Endothelial cell (in vitro differentiated cells): ENCODE measurements at regions not wholly inside any gene's neighbourhood (a gene's known extent, or its start where the extent isn't known, plus 50 kb on each side); places are given as distances from the start of the nearest gene placed in this dataset.
"Not testable (repeated sequence)": the region's sequence is repeated elsewhere in the genome, so short reads cannot be mapped to it uniquely, and the experiment has no call there.

Experiments used
- DNase-seq: peaks from one replicate; pipeline ENCODE4 v3.0.0; 2021; ENCODE audit warnings: low spot score
- H3K27ac Mint-ChIP-seq: one replicate; pipeline ENCODE4 v1.8.0; 2021; ENCODE audit warnings: mixed read lengths, inconsistent platforms; ENCODE audit not compliant: unreplicated experiment
- H3K27me3 Mint-ChIP-seq: one replicate; pipeline ENCODE4 v1.8.0; 2021; ENCODE audit warnings: mild to moderate bottlenecking, moderate library complexity, mixed read lengths, inconsistent platforms; ENCODE audit not compliant: unreplicated experiment
- H3K36me3 Mint-ChIP-seq: one replicate; pipeline ENCODE4 v1.8.0; 2021; ENCODE audit warnings: mild to moderate bottlenecking, low read depth, mixed read lengths, inconsistent platforms; ENCODE audit not compliant: unreplicated experiment
- H3K4me1 Mint-ChIP-seq: one replicate; pipeline ENCODE4 v1.8.0; 2021; ENCODE audit warnings: mild to moderate bottlenecking, mixed read lengths, inconsistent platforms; ENCODE audit not compliant: unreplicated experiment
- H3K4me3 Mint-ChIP-seq: one replicate; pipeline ENCODE4 v1.8.0; 2021; ENCODE audit warnings: mild to moderate bottlenecking, mixed read lengths, inconsistent platforms; ENCODE audit not compliant: unreplicated experiment
- H3K9me3 Mint-ChIP-seq: one replicate; pipeline ENCODE4 v1.8.0; 2021; ENCODE audit warnings: mixed read lengths, inconsistent platforms; ENCODE audit not compliant: unreplicated experiment
- TF ChIP-seq, protein P1 (sequence below): fragments of 200-600 bp; sonication (generic); IDR thresholded peaks from one replicate; pipeline ENCODE4 v1.5.0; 2021; ENCODE audit warnings: antibody characterized with exemption; ENCODE audit not compliant: unreplicated experiment

DNA sequence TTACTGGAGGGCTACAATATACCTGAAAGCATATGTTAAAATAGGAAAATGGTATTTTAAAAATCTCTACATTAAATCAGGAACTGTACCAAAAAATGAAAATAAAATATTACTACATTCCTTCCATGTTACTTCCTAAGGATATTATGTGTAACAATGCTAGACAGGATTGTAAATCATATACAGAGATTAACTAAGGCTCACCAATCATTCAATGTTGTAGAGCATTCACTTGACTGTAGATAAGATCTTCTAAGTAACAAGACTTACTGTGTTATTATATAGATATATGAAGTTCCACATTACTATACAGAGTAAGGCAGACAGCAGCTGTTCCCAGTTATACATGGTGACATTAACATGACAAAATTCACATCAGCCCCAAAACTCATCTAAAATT is 1919.1 kb upstream of the CDH9 start:
- Mint-ChIP-seq H3K9me3 (no peaks in the 10 kb centered on the region), H3K4me3 (no peak overlapping the region), H3K27ac (no peak overlapping the region), H3K4me1 (no peaks in the 10 kb centered on the region), H3K27me3 (no peaks in the 10 kb centered on the region), H3K36me3 (no peaks in the 10 kb centered on the region)
- no peak for DNase-seq
- TF ChIP-seq, protein P1, sequence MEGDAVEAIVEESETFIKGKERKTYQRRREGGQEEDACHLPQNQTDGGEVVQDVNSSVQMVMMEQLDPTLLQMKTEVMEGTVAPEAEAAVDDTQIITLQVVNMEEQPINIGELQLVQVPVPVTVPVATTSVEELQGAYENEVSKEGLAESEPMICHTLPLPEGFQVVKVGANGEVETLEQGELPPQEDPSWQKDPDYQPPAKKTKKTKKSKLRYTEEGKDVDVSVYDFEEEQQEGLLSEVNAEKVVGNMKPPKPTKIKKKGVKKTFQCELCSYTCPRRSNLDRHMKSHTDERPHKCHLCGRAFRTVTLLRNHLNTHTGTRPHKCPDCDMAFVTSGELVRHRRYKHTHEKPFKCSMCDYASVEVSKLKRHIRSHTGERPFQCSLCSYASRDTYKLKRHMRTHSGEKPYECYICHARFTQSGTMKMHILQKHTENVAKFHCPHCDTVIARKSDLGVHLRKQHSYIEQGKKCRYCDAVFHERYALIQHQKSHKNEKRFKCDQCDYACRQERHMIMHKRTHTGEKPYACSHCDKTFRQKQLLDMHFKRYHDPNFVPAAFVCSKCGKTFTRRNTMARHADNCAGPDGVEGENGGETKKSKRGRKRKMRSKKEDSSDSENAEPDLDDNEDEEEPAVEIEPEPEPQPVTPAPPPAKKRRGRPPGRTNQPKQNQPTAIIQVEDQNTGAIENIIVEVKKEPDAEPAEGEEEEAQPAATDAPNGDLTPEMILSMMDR = no peak

- TF ChIP-seq, protein P1 = no peak
- Mint-ChIP-seq H3K27ac (no peak overlapping the region), H3K4me3 (no peak overlapping the region), H3K9me3 (no peaks in the 10 kb centered on the region), H3K36me3 (no peaks in the 10 kb centered on the region), H3K27me3 (no peaks in the 10 kb centered on the region), H3K4me1 (no peaks in the 10 kb centered on the region)
- DNase-seq = no peak
Measured at GRCh38 chr5:28954074-28954473, 1915.7 kb upstream of the CDH9 start.

DNA sequence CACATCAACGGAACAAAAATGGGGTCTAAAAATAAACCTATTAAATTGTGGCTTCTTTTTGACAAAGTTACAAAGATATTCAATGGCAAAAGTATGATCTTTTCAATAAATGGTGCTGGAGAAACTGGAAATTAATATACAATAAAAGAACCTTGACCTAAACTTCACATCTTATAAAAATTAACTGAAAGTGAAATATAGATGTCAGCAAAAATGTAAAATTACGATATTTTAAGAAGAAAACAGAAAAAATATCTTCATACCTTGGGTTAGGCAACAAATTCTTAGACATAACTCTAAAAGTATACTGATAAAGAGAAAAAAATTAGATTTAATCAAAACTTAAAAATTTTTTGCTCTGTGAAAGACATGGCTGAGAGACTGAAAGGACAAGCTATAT is 1909.5 kb upstream of the CDH9 start:
- H3K27me3 Mint-ChIP-seq = no peaks in the 10 kb centered on the region
- H3K9me3 Mint-ChIP-seq = no peaks in the 10 kb centered on the region

GRCh38 chr5:28945859-28946258 is 1907.5 kb upstream of the CDH9 start:
- TF ChIP-seq, protein P1 = no peak
- H3K9me3 Mint-ChIP-seq = no peaks in the 10 kb centered on the region
- H3K27me3 Mint-ChIP-seq = no peaks in the 10 kb centered on the region
- no peak overlapping the region for H3K4me3 Mint-ChIP-seq
- no peak overlapping the region for H3K27ac Mint-ChIP-seq
- DNase-seq = no peak
- no peaks in the 10 kb centered on the region for H3K36me3 Mint-ChIP-seq
- H3K4me1 Mint-ChIP-seq = no peaks in the 10 kb centered on the region

More for the DNA sequence above, 1909.5 kb upstream of the CDH9 start:
- Mint-ChIP-seq H3K4me3 (no peak overlapping the region), H3K4me1 (no peaks in the 10 kb centered on the region), H3K27ac (no peak overlapping the region), H3K36me3 (no peaks in the 10 kb centered on the region)
- TF ChIP-seq, protein P1 = no peak
- no peak for DNase-seq

- H3K4me3 Mint-ChIP-seq, H3K27ac Mint-ChIP-seq, H3K36me3 Mint-ChIP-seq: not testable (repeated sequence)
Measured at GRCh38 chr5:28929366-28929765, 1891.0 kb upstream of the CDH9 start.

DNA sequence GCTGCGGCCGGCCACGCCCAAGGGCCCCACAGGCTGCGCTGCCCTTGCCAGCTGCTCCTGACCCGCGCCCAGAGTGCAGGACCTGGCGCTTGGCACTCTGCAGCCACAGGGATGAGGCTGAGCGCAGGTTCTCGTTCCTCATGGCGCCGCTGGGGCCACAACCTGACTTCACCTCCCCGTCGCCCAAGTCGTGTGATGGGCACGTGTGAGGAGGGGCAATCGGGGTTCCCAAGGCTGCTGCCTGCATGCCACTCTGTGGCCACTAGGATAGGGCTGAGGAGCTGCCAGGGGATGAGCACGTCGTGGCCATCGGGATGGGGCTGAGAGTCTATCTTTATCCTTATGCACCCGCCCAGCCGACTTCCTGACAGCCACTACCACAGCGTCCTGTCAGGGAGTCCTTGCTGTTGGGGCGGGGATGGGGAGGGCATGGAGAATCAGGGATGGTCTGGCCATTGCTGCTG is 1890.0 kb upstream of the CDH9 start:
- H3K9me3 Mint-ChIP-seq, DNase-seq, H3K4me3 Mint-ChIP-seq, H3K27ac Mint-ChIP-seq, H3K36me3 Mint-ChIP-seq, H3K4me1 Mint-ChIP-seq, H3K27me3 Mint-ChIP-seq: not testable (repeated sequence)

More at GRCh38 chr5:28929366-28929765, 1891.0 kb upstream of the CDH9 start:
- DNase-seq, H3K4me1 Mint-ChIP-seq, H3K27me3 Mint-ChIP-seq, H3K9me3 Mint-ChIP-seq: not testable (repeated sequence)
